Amniotic stem cell (primary cell): ENCODE measurements at regions not wholly inside any gene's neighbourhood (a gene's known extent, or its start where the extent isn't known, plus 50 kb on each side); places are given as distances from the start of the nearest gene placed in this dataset.

Source experiments
- DNase-seq: peaks from one replicate; lab custom pipeline; 2025; lab: John Stamatoyannopoulos, UW

- DNase-seq = no peak
Measured at GRCh38 chr11:64457416-64458010, 98.2 kb upstream of the SLC22A11 start.

- DNase-seq = no peak
Measured at GRCh38 chr11:64458997-64459396, 96.7 kb upstream of the SLC22A11 start.

- no peak for DNase-seq
Measured at GRCh38 chr11:64459609-64460008, 96.1 kb upstream of the SLC22A11 start.

GRCh38 chr11:64461081-64461480, 94.7 kb upstream of the SLC22A11 start:
- DNase-seq = no peak

GRCh38 chr11:64466115-64466718, 89.5 kb upstream of the SLC22A11 start:
- DNase-seq = no peak

GRCh38 chr11:64469288-64469687, 86.5 kb upstream of the SLC22A11 start:
- no peak for DNase-seq

- no peak for DNase-seq
Measured at GRCh38 chr11:64472593-64473455, 82.9 kb upstream of the SLC22A11 start.

GRCh38 chr11:64474680-64475079, 81.1 kb upstream of the SLC22A11 start:
- DNase-seq = no peak

- no peak for DNase-seq
Measured at GRCh38 chr11:64475145-64475544, 80.6 kb upstream of the SLC22A11 start.

- DNase-seq = no peak
Measured at GRCh38 chr11:64476881-64477280, 78.9 kb upstream of the SLC22A11 start.

- no peak for DNase-seq
Measured at GRCh38 chr11:64477675-64478074, 78.1 kb upstream of the SLC22A11 start.

- DNase-seq = no peak
Measured at GRCh38 chr11:64482588-64482987, 73.2 kb upstream of the SLC22A11 start.

- DNase-seq = no peak
Measured at GRCh38 chr11:64484191-64485022, 71.3 kb upstream of the SLC22A11 start.

- no peak for DNase-seq
Measured at GRCh38 chr11:64485074-64485473, 70.7 kb upstream of the SLC22A11 start.

- DNase-seq = no peak
Measured at GRCh38 chr11:64489831-64490441, 65.8 kb upstream of the SLC22A11 start.

- no peak for DNase-seq
Measured at GRCh38 chr11:64490562-64491216, 65.1 kb upstream of the SLC22A11 start.

- no peak for DNase-seq
Measured at GRCh38 chr11:64492561-64492960, 63.2 kb upstream of the SLC22A11 start.

- no peak for DNase-seq
Measured at GRCh38 chr11:64498136-64498535, 57.6 kb upstream of the SLC22A11 start.

GRCh38 chr11:64499261-64500004, 56.3 kb upstream of the SLC22A11 start:
- no peak for DNase-seq

- no peak for DNase-seq
Measured at GRCh38 chr11:64500176-64501013, 55.3 kb upstream of the SLC22A11 start.
